Activated T-cell treated with anti-CD3 and anti-CD28 coated beads for 24 hours (primary cell): ENCODE measurements at regions not wholly inside any gene's neighbourhood (a gene's known extent, or its start where the extent isn't known, plus 50 kb on each side); places are given as distances from the start of the nearest gene placed in this dataset.

Experiments used
- DNase-seq: peaks from one replicate; pipeline ENCODE4 v3.0.0-alpha.2; 2020; ENCODE audit warnings: low read depth

- DNase-seq, result no peak
Measured at GRCh38 chr10:110436554-110437350, 61.0 kb upstream of the DUSP5 start.

DNA sequence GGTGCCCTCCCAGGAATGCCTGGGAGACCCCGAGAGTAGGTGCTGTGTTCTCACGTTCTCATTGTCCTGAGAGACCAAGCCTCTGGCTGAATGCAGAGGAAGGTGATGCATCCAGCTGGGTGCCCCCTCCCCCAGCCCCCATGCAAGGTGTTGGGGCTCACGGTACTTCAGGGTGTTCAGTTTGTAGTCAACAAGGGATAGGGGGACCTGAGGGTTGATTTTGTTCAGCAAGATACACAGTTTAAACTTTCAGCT, 60.4 kb upstream of the DUSP5 start:
- no peak for DNase-seq

DNA sequence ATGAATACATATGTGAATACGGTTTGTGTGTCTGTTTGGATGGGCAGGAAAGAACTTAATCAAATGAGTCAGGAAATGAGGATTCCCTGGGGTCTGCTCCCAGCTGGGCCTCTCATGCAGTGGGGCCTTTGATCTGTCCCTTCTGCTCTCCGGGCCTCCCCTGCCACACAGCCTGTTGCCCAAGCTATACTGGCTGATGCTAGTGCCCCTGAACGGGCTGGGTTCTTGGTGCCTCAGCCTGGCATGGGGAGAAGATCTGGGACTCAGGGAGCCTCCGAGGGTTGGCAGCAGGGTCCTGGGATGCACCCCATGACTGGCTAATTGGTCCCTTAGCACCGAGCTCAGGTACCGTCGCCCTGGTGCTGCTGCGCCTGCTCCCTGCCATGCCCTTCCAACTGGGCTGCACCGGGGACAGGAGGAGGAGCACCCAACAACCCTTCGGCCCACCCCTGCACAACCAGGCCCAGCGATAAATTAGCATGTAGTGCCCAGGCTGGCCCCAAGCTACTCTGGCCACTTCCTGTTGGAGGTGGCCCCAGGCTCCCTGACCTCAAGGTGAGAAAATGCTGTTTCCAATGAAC, 59.9 kb upstream of the DUSP5 start:
- DNase-seq, result no peak

DNA sequence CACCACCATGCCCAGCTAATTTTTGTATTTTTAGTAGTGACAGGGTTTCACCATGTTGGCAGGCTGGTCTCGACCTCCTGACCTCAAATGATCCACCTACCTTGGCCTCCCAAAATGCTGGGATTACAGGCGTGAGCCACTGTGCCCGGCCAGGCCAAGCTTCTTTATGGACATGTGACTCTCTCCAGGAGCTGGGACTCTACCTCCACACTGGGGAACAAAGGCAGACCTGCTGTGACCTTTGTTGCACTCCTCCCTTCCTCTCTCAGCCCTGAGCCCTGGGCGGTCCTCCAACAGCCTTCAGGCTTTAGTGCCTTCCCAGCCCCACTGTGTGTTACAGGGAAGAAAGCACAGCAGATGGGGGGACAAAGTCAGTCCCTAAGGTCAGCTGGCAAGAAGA, 55.0 kb upstream of the DUSP5 start:
- DNase-seq, result no peak

GRCh38 chr10:110443239-110444003, 54.3 kb upstream of the DUSP5 start:
- no peak for DNase-seq

DNA sequence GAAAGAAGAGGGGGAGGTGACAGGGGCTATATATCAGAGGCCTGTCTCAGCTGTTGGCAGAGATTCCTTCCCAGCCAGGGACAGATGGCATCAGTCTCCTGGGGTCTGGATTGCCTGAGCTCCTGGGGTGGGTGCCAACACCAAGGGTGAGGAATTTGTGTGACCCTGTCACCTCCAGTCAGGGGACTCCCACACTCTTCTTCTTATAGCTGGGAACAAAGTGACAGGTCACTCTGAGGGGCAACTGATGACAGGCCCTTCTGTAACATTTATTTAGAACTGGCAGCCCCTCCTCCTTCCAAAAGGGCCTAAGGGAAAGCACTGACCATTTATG, 53.7 kb upstream of the DUSP5 start:
- DNase-seq, result no peak

GRCh38 chr10:110445871-110446270, 51.8 kb upstream of the DUSP5 start:
- DNase-seq, result no peak

DNA sequence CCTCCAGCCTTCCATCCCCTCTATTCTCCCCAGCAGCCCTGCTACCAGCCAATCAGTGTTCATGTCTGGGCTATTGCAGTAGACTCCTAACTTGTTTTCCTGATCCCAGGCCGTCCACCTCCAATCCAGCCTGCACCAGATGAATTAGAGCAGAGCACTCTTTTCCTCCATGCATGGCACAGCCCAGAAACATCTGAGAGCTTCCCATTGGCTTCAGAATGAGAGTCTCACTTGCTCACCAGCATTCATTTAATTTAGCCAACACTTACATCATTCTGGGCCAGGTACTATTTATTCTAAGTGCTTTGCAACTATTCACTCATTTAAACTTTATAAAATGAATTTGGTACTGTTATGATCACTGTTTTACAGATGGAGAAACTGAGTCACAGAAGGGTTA, 51.4 kb upstream of the DUSP5 start:
- DNase-seq, result no peak

DNA sequence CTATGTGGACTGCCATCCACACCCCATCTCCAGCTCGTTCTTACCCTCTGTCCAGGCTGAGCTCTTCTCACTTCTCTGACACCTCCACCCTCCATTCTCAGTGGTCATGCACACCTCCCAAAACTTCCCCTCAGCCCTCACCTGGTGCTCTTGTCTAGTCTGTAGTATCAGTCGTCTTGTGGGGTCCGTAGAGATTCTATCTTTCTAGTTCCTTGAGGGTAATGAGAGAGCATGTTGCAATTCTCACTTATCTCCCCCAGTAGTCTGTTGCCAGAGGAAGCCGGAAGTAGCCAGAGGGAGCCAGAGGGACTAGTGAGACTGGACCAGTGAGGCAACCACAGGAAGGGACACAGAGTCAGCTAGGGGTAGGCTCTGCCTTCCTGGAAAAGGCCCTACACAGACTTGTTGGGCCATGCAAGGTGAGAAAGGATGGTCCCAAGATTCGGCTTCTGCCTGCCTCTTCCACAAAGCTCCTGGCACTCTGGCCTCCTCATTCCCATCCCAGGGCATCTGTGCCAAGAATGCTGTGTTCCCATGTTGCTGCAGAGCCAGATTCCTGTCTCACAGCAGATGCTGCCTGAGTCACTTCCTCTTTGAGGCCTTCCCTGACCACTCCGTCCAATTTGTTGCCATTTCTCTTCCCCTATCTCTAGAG, 50.6 kb upstream of the DUSP5 start:
- no peak for DNase-seq

DNA sequence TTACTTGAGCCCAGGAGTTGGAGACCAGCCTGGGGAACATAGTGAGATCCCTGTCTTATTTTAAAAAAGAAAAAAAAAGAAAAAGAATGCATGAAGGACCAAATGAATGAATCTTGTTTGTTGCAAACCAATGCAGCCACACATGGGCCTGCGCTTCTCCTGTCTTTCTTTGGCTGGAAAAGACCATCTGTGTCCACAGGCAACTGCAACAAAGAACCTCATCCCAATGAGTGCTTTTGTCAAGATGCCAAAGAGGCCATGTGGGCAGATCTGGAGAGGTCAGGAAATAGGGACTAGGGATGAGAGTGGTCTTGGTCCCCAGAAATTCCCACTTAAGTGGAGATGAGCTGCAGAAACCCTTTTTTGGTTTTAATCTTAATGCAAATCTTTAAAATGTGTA, 49.8 kb upstream of the DUSP5 start:
- DNase-seq, result no peak
